IgD-negative memory B cell (primary cell): ENCODE measurements at regions not wholly inside any gene's neighbourhood (a gene's known extent, or its start where the extent isn't known, plus 50 kb on each side); places are given as distances from the start of the nearest gene placed in this dataset.

ENCODE experiments used
- H3K27ac Mint-ChIP-seq, 3 donors: one replicate each; pipeline ENCODE4 v1.8.0; 2020 to 2022; ENCODE audit warnings: mild to moderate bottlenecking in 3 of 3, mixed read lengths in 3 of 3, moderate library complexity in 1 of 3
- H3K27me3 Mint-ChIP-seq: one replicate; pipeline ENCODE4 v1.8.0; 2021; ENCODE audit warnings: mixed read lengths
- H3K36me3 Mint-ChIP-seq: one replicate; pipeline ENCODE4 v1.8.0; 2020; ENCODE audit warnings: mild to moderate bottlenecking, mixed read lengths
- H3K4me1 Mint-ChIP-seq, 3 donors: one replicate each; pipeline ENCODE4 v1.8.0; 2020 to 2022; ENCODE audit warnings: mixed read lengths in 3 of 3, mild to moderate bottlenecking in 1 of 3
- H3K4me3 Mint-ChIP-seq, 4 donors: one replicate each; pipeline ENCODE4 v1.8.0; 2020 to 2022; ENCODE audit warnings: mild to moderate bottlenecking in 4 of 4, mixed read lengths in 4 of 4, moderate library complexity in 3 of 4
- H3K9me3 Mint-ChIP-seq, 3 donors: one replicate each; pipeline ENCODE4 v1.8.0; 2020 to 2021; ENCODE audit warnings: mixed read lengths in 3 of 3, mild to moderate bottlenecking in 1 of 3

- peak overlapping the region in 1 of 4 donors; percentile 9 for H3K4me3 Mint-ChIP-seq
- peaks cover 21% of the 10 kb centered on the region for H3K27me3 Mint-ChIP-seq
- H3K27ac Mint-ChIP-seq, result no peak overlapping the region
Observed at GRCh38 chr7:142557971-142558582, 191.2 kb upstream of the PRSS1 start.

GRCh38 chr7:142556740-142557139 lies 192.5 kb upstream of the PRSS1 start:
- Mint-ChIP-seq H3K36me3 (no peaks in the 10 kb centered on the region), H3K4me1 (no peaks in the 10 kb centered on the region), H3K9me3 (peaks cover 0 to 2% (median 0%) of the 10 kb centered on the region in 3 donors), H3K27me3 (peaks cover 17% of the 10 kb centered on the region), H3K27ac (no peak overlapping the region), H3K4me3 (no peak overlapping the region)

More at GRCh38 chr7:142557971-142558582, 191.2 kb upstream of the PRSS1 start:
- H3K36me3 Mint-ChIP-seq, result no peaks in the 10 kb centered on the region
- peaks cover 0 to 2% (median 0%) of the 10 kb centered on the region in 3 donors for H3K9me3 Mint-ChIP-seq
- H3K4me1 Mint-ChIP-seq, result no peaks in the 10 kb centered on the region

GRCh38 chr7:142554560-142555532 lies 194.4 kb upstream of the PRSS1 start:
- no peak overlapping the region for H3K27ac Mint-ChIP-seq
- peaks cover 0 to 2% (median 0%) of the 10 kb centered on the region in 3 donors for H3K9me3 Mint-ChIP-seq
- H3K4me1 Mint-ChIP-seq, result no peaks in the 10 kb centered on the region
- H3K27me3 Mint-ChIP-seq, result peaks cover 20% of the 10 kb centered on the region
- no peak overlapping the region for H3K4me3 Mint-ChIP-seq
- H3K36me3 Mint-ChIP-seq, result no peaks in the 10 kb centered on the region

- Mint-ChIP-seq H3K36me3 (no peaks in the 10 kb centered on the region), H3K9me3 (peaks cover 0 to 2% (median 0%) of the 10 kb centered on the region in 3 donors), H3K4me1 (no peaks in the 10 kb centered on the region), H3K27ac (no peak overlapping the region), H3K27me3 (peaks cover 12% of the 10 kb centered on the region), H3K4me3 (no peak overlapping the region)
Observed at GRCh38 chr7:142553216-142553615, 196.1 kb upstream of the PRSS1 start.

GRCh38 chr7:142548978-142549377 lies 200.3 kb upstream of the PRSS1 start:
- H3K27ac Mint-ChIP-seq, result no peak overlapping the region
- H3K4me1 Mint-ChIP-seq, result no peaks in the 10 kb centered on the region
- no peaks in the 10 kb centered on the region for H3K9me3 Mint-ChIP-seq
- no peaks in the 10 kb centered on the region for H3K36me3 Mint-ChIP-seq
- H3K27me3 Mint-ChIP-seq, result peaks cover 8% of the 10 kb centered on the region
- H3K4me3 Mint-ChIP-seq, result no peak overlapping the region

- no peaks in the 10 kb centered on the region for H3K9me3 Mint-ChIP-seq
- H3K27ac Mint-ChIP-seq, result no peak overlapping the region
- no peaks in the 10 kb centered on the region for H3K4me1 Mint-ChIP-seq
- H3K4me3 Mint-ChIP-seq, result no peak overlapping the region
- H3K27me3 Mint-ChIP-seq, result peaks cover 8% of the 10 kb centered on the region
- H3K36me3 Mint-ChIP-seq, result no peaks in the 10 kb centered on the region
Observed at GRCh38 chr7:142546452-142546851, 202.8 kb upstream of the PRSS1 start.

GRCh38 chr7:142542942-142543341 lies 206.3 kb upstream of the PRSS1 start:
- H3K27ac Mint-ChIP-seq, result no peak overlapping the region
- H3K4me3 Mint-ChIP-seq, result no peak overlapping the region
- peaks cover 0 to 2% (median 0%) of the 10 kb centered on the region in 3 donors for H3K4me1 Mint-ChIP-seq
- peaks cover 5% of the 10 kb centered on the region for H3K27me3 Mint-ChIP-seq
- no peaks in the 10 kb centered on the region for H3K36me3 Mint-ChIP-seq
- H3K9me3 Mint-ChIP-seq, result no peaks in the 10 kb centered on the region

GRCh38 chr7:142542105-142542504 lies 207.2 kb upstream of the PRSS1 start:
- Mint-ChIP-seq H3K9me3 (no peaks in the 10 kb centered on the region), H3K27ac (no peak overlapping the region), H3K36me3 (no peaks in the 10 kb centered on the region), H3K4me1 (peaks cover 0 to 2% (median 0%) of the 10 kb centered on the region in 3 donors), H3K27me3 (peaks cover 3% of the 10 kb centered on the region), H3K4me3 (no peak overlapping the region)

- H3K4me1 Mint-ChIP-seq, result peaks cover 0 to 7% (median 0%) of the 10 kb centered on the region in 3 donors
- no peak overlapping the region for H3K4me3 Mint-ChIP-seq
- peaks cover 1% of the 10 kb centered on the region for H3K27me3 Mint-ChIP-seq
- H3K36me3 Mint-ChIP-seq, result no peaks in the 10 kb centered on the region
- no peak overlapping the region for H3K27ac Mint-ChIP-seq
- H3K9me3 Mint-ChIP-seq, result no peaks in the 10 kb centered on the region
Observed at GRCh38 chr7:142540371-142540770, 208.9 kb upstream of the PRSS1 start.

GRCh38 chr7:142539901-142540300 lies 209.4 kb upstream of the PRSS1 start:
- H3K27me3 Mint-ChIP-seq, result peaks cover 4% of the 10 kb centered on the region

GRCh38 chr7:142537760-142538159 lies 211.5 kb upstream of the PRSS1 start:
- H3K4me1 Mint-ChIP-seq, result peaks cover 0 to 12% (median 0%) of the 10 kb centered on the region in 3 donors
- no peak overlapping the region for H3K4me3 Mint-ChIP-seq
- H3K27me3 Mint-ChIP-seq, result peaks cover 7% of the 10 kb centered on the region
- no peaks in the 10 kb centered on the region for H3K9me3 Mint-ChIP-seq
- H3K27ac Mint-ChIP-seq, result no peak overlapping the region
- H3K36me3 Mint-ChIP-seq, result no peaks in the 10 kb centered on the region

More at GRCh38 chr7:142539901-142540300, 209.4 kb upstream of the PRSS1 start:
- no peaks in the 10 kb centered on the region for H3K36me3 Mint-ChIP-seq
- H3K4me1 Mint-ChIP-seq, result peaks cover 0 to 12% (median 0%) of the 10 kb centered on the region in 3 donors
- H3K27ac Mint-ChIP-seq, result no peak overlapping the region
- no peak overlapping the region for H3K4me3 Mint-ChIP-seq
- no peaks in the 10 kb centered on the region for H3K9me3 Mint-ChIP-seq

GRCh38 chr7:142535123-142535779 lies 214.0 kb upstream of the PRSS1 start:
- Mint-ChIP-seq H3K9me3 (no peaks in the 10 kb centered on the region), H3K36me3 (no peaks in the 10 kb centered on the region), H3K4me1 (peaks cover 0 to 12% (median 0%) of the 10 kb centered on the region in 3 donors), H3K4me3 (peak overlapping the region in 1 of 4 donors; percentile 52), H3K27ac (peak overlapping the region in 1 of 3 donors; percentile 43), H3K27me3 (peaks cover 10% of the 10 kb centered on the region)

- Mint-ChIP-seq H3K27me3 (peaks cover 10% of the 10 kb centered on the region), H3K27ac (no peak overlapping the region)
Observed at GRCh38 chr7:142534726-142535122, 214.5 kb upstream of the PRSS1 start.

GRCh38 chr7:142533920-142534319 lies 215.4 kb upstream of the PRSS1 start:
- no peak overlapping the region for H3K4me3 Mint-ChIP-seq
- no peaks in the 10 kb centered on the region for H3K36me3 Mint-ChIP-seq
- no peak overlapping the region for H3K27ac Mint-ChIP-seq
- peaks cover 0 to 10% (median 0%) of the 10 kb centered on the region in 3 donors for H3K4me1 Mint-ChIP-seq
- H3K27me3 Mint-ChIP-seq, result peaks cover 11% of the 10 kb centered on the region
- no peaks in the 10 kb centered on the region for H3K9me3 Mint-ChIP-seq

More at GRCh38 chr7:142534726-142535122, 214.5 kb upstream of the PRSS1 start:
- H3K9me3 Mint-ChIP-seq, result no peaks in the 10 kb centered on the region
- no peak overlapping the region for H3K4me3 Mint-ChIP-seq
- no peaks in the 10 kb centered on the region for H3K36me3 Mint-ChIP-seq
- H3K4me1 Mint-ChIP-seq, result peaks cover 0 to 10% (median 0%) of the 10 kb centered on the region in 3 donors

GRCh38 chr7:142529591-142529990 lies 219.7 kb upstream of the PRSS1 start:
- Mint-ChIP-seq H3K27ac (no peak overlapping the region), H3K4me3 (no peak overlapping the region), H3K27me3 (peaks cover 25% of the 10 kb centered on the region)

More at GRCh38 chr7:142529591-142529990, 219.7 kb upstream of the PRSS1 start:
- Mint-ChIP-seq H3K36me3 (no peaks in the 10 kb centered on the region), H3K9me3 (peaks cover 0 to 2% (median 0%) of the 10 kb centered on the region in 3 donors), H3K4me1 (no peaks in the 10 kb centered on the region)
